ENCODE measurements at regions not wholly inside any gene's neighbourhood (a gene's known extent, or its start where the extent isn't known, plus 50 kb on each side); places are given as distances from the start of the nearest gene placed in this dataset.
"Not testable (repeated sequence)": the region's sequence is repeated elsewhere in the genome, so short reads cannot be mapped to it uniquely, and the experiment has no call there.

- H3K36me3 Mint-ChIP-seq, H3K27me3 Mint-ChIP-seq, H3K4me3 Mint-ChIP-seq, H3K27ac Mint-ChIP-seq, POLR2A ChIA-PET, DNase-seq, H3K4me1 Mint-ChIP-seq, ATAC-seq: not testable (repeated sequence)
- H3K9me3 Mint-ChIP-seq, result peaks cover 2 to 36% (median 14%) of the 10 kb centered on the region in 9 donors
Observed at GRCh38 chr5:125458949-125459348, 712.5 kb upstream of the ZNF608 start.

- H3K36me3 Mint-ChIP-seq, result no peaks in the 10 kb centered on the region
- POLR2A ChIA-PET, result no interaction called here
Observed at GRCh38 chr5:125461641-125462072, 715.2 kb upstream of the ZNF608 start.

DNA sequence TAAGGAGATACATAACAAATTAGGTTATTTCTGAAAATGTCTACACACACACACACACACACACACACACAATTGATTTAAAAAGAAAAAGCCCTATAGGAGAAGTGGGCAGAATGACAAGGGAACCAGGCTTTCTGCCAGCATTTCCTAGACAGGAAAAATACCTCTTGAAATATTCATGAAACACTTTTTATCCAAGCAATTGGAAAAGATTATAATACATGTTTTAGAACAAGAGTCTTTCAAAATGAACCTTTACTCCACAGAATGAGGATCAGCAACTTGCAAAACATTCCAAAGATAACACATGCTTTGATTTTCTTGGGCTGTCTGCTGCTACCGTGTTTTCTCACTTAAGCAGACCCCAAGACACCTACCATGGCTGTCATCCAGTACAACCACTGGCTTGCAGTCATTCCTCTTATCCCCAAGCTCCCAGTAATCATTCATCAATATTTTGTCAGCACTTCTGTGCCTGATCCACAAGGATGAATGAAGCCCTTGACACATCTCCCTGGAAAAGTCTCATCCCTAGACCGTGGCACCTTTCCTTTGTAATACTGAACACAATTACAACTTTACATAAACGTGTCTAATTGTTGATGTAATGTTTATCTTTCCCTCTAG, 717.1 kb upstream of the ZNF608 start:
- H3K9me3 Mint-ChIP-seq, result peaks cover 0 to 31% (median 8%) of the 10 kb centered on the region in 9 donors
- POLR2A ChIA-PET, result no interaction called here
- H3K36me3 Mint-ChIP-seq, result no peaks in the 10 kb centered on the region
- no peak overlapping the region for H3K4me3 Mint-ChIP-seq
- no peaks in the 10 kb centered on the region for H3K4me1 Mint-ChIP-seq
- H3K27ac Mint-ChIP-seq, result no peak overlapping the region
- ATAC-seq, result no peak
- no peak for DNase-seq
- no peaks in the 10 kb centered on the region for H3K27me3 Mint-ChIP-seq

More at GRCh38 chr5:125461641-125462072, 715.2 kb upstream of the ZNF608 start:
- no peak overlapping the region for H3K27ac Mint-ChIP-seq
- H3K4me1 Mint-ChIP-seq, result no peaks in the 10 kb centered on the region
- H3K9me3 Mint-ChIP-seq, result peaks cover 0 to 31% (median 7%) of the 10 kb centered on the region in 9 donors
- ATAC-seq, result no peak
- H3K27me3 Mint-ChIP-seq, result no peaks in the 10 kb centered on the region
- H3K4me3 Mint-ChIP-seq, result no peak overlapping the region
- DNase-seq, result no peak

DNA sequence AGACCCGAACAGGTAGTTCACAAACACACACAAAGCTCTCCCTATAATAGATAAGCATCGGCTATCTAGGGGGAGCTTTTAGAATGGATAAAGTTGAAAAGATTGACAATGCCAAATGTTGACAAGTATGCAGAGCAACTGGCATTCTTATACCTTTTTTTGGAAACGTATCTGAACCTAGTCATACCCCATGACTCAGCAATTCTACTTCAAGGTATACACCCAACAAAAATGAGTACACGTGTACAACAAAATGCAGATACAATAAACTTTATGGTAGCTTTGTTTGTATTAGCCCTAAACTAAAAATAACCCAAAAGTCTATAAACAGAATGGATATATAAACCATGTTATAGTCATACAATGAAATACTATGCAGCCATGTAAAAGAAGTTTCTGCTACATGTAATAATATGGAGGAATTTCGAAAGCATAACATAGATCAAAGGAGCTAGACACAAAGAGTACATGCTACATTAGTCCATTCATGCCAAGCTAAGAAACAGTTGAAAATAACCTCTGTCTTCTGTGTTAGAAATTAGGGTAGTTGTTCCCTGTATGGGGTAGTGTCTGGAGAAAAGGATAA, 718.5 kb upstream of the ZNF608 start:
- DNase-seq (no peak), ATAC-seq (no peak)
- no peaks in the 10 kb centered on the region for H3K27me3 Mint-ChIP-seq
- H3K4me1 Mint-ChIP-seq, result no peaks in the 10 kb centered on the region
- H3K27ac Mint-ChIP-seq, result no peak overlapping the region
- no peaks in the 10 kb centered on the region for H3K36me3 Mint-ChIP-seq
- H3K9me3 Mint-ChIP-seq, result peaks cover 0 to 29% (median 2%) of the 10 kb centered on the region in 9 donors
- POLR2A ChIA-PET, result no interaction called here
- H3K4me3 Mint-ChIP-seq, result no peak overlapping the region

DNA sequence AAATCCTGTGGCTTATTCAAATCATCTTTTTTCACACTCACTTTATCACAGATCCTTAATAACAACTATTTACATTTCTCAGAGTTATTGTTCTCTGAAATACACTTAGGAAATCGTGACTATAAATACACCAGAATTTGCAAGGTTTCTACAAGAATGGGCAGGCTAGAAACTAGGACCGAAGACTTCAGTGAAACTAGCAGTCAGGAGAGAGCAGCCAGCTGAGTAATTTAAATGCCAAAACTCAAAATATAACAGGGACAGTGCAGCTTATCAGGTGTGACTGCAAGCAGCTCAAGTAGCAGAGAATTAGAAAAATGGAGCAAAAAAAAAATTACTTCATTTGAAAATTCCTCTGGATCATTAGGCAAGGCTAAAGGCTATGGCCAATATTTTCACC, 719.3 kb upstream of the ZNF608 start:
- ATAC-seq, result no peak
- Mint-ChIP-seq H3K4me1 (no peaks in the 10 kb centered on the region), H3K27me3 (no peaks in the 10 kb centered on the region), H3K9me3 (peaks cover 0 to 21% (median 2%) of the 10 kb centered on the region in 9 donors), H3K36me3 (no peaks in the 10 kb centered on the region), H3K27ac (no peak overlapping the region), H3K4me3 (no peak overlapping the region)
- POLR2A ChIA-PET, result no interaction called here
- no peak for DNase-seq

DNA sequence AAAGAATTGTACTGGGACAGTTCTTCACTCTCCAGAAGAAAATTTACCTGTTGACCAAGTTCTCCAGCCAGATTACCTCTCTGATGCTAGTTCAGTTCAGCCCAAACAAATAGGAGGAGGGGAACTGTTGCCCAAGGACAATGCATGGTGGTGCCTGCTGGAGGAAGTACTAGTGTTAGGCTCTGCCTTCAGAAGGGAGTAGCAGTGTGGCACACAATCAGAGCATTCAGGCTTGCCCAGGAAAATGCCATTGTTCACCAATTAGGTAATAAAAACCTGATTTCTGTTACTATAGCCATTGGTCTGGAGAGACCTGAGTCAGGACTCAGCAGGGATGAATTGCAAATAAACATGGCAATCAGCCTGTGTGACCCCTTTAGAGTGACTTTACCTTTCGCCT, 720.8 kb upstream of the ZNF608 start:
- DNase-seq (no peak), ATAC-seq (no peak)
- H3K36me3 Mint-ChIP-seq, result no peaks in the 10 kb centered on the region
- H3K4me3 Mint-ChIP-seq, result no peak overlapping the region
- H3K9me3 Mint-ChIP-seq, result peaks cover 0 to 28% (median 2%) of the 10 kb centered on the region in 9 donors
- no peaks in the 10 kb centered on the region for H3K27me3 Mint-ChIP-seq
- H3K4me1 Mint-ChIP-seq, result no peaks in the 10 kb centered on the region
- POLR2A ChIA-PET, result no interaction called here
- H3K27ac Mint-ChIP-seq, result no peak overlapping the region

DNA sequence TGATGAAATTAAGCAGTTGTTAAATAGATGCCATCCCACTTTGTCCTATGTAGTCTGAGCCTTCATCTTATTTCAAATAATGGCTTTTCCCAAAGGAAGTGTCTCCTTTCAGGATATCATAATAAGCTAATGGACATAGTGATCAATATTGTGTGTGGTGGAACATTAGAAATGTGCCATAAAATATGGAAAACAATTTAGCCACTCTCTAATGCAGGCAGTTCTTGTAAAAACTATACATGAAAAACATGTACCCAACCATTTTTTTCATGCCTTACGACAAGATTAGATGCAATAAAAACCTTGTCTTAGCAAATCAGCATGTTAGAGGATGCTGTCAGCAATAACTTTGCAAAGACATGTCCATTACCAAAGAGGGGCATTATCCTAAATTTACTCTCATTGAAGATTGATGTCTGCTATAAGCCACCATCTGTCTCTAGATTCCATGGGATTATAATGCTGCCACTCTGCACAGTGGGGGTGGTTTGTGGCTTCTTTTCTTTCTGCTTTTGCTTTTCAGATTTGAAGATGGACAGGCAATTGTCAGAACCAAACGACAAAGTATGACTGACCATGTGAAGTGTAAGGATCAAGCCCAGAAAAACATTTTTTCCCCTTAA, 724.0 kb upstream of the ZNF608 start:
- POLR2A ChIA-PET, result no interaction called here
- H3K36me3 Mint-ChIP-seq, result no peaks in the 10 kb centered on the region

GRCh38 chr5:125476901-125477585, 730.6 kb upstream of the ZNF608 start:
- no peak for DNase-seq
- POLR2A ChIA-PET, result no interaction called here
- H3K27ac Mint-ChIP-seq, result no peak overlapping the region
- no peaks in the 10 kb centered on the region for H3K4me1 Mint-ChIP-seq
- H3K27me3 Mint-ChIP-seq, result no peaks in the 10 kb centered on the region
- H3K9me3 Mint-ChIP-seq, result peaks cover 0 to 9% (median 0%) of the 10 kb centered on the region in 9 donors
- ATAC-seq, result no peak
- no peaks in the 10 kb centered on the region for H3K36me3 Mint-ChIP-seq
- no peak overlapping the region for H3K4me3 Mint-ChIP-seq

More for the DNA sequence above, 724.0 kb upstream of the ZNF608 start:
- Mint-ChIP-seq H3K4me1 (no peaks in the 10 kb centered on the region), H3K4me3 (no peak overlapping the region), H3K27ac (no peak overlapping the region), H3K27me3 (no peaks in the 10 kb centered on the region), H3K9me3 (peaks cover 0 to 13% (median 2%) of the 10 kb centered on the region in 9 donors)
- no peak for DNase-seq
- ATAC-seq, result no peak

DNA sequence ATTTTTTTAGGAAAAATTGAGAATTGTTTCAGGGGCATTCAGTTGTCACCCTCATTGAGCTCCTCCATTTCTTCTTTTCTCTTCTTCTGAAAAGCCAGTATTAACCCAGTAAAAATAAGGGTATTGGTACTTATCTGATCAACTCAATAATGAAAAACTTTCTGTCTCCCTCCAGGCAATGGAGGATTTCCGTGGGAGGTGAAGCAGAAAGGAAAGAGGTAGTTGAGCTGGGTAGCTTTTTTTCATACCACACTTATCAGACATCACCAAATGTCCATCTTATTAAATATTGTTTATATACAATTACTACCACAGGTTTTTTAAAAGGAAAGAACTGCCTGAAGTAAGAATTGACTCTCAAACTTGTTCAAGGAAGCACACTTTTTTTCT, 731.1 kb upstream of the ZNF608 start:
- DNase-seq, result no peak
- ATAC-seq, result no peak
- Mint-ChIP-seq H3K9me3 (peaks cover 0 to 9% (median 0%) of the 10 kb centered on the region in 9 donors), H3K27ac (no peak overlapping the region), H3K4me1 (no peaks in the 10 kb centered on the region), H3K4me3 (no peak overlapping the region), H3K36me3 (no peaks in the 10 kb centered on the region), H3K27me3 (no peaks in the 10 kb centered on the region)
- POLR2A ChIA-PET, result no interaction called here

- POLR2A ChIA-PET, result interaction anchor here (0.7 kb wide), 1 partner anchor 712 kb away, joined by 4 read pairs; no protein-coding TSS in a partner anchor
- no peak for ATAC-seq
- Mint-ChIP-seq H3K36me3 (no peaks in the 10 kb centered on the region), H3K4me3 (no peak overlapping the region), H3K27me3 (no peaks in the 10 kb centered on the region), H3K4me1 (no peaks in the 10 kb centered on the region), H3K9me3 (peaks cover 0 to 11% (median 0%) of the 10 kb centered on the region in 9 donors), H3K27ac (no peak overlapping the region)
- no peak for DNase-seq
Observed at GRCh38 chr5:125478599-125478998, 732.2 kb upstream of the ZNF608 start.

DNA sequence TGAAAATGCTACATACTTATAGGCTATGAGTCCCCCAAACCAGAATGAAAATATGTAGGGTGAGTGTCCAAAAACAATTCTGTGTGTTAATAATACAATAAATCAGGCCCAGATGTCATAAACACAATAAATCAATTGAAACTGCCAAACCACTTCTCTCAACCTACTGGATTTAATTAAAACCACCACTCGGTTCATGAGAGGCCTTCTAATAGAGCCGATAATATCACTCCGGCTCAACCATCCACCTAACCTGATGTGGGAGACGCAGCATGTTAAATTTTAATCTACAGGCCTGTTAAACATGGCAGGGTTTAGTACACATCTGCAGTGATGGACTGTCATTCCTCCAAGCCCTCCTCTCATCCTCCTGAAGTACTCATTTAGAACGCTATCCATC, 734.5 kb upstream of the ZNF608 start:
- Mint-ChIP-seq H3K9me3 (peaks cover 0 to 11% (median 0%) of the 10 kb centered on the region in 9 donors), H3K36me3 (no peaks in the 10 kb centered on the region), H3K27me3 (no peaks in the 10 kb centered on the region), H3K4me1 (peaks cover 0 to 7% (median 0%) of the 10 kb centered on the region in 4 donors), H3K4me3 (no peak overlapping the region), H3K27ac (no peak overlapping the region)
- no peak for ATAC-seq
- no peak for DNase-seq
- POLR2A ChIA-PET, result no interaction called here

DNA sequence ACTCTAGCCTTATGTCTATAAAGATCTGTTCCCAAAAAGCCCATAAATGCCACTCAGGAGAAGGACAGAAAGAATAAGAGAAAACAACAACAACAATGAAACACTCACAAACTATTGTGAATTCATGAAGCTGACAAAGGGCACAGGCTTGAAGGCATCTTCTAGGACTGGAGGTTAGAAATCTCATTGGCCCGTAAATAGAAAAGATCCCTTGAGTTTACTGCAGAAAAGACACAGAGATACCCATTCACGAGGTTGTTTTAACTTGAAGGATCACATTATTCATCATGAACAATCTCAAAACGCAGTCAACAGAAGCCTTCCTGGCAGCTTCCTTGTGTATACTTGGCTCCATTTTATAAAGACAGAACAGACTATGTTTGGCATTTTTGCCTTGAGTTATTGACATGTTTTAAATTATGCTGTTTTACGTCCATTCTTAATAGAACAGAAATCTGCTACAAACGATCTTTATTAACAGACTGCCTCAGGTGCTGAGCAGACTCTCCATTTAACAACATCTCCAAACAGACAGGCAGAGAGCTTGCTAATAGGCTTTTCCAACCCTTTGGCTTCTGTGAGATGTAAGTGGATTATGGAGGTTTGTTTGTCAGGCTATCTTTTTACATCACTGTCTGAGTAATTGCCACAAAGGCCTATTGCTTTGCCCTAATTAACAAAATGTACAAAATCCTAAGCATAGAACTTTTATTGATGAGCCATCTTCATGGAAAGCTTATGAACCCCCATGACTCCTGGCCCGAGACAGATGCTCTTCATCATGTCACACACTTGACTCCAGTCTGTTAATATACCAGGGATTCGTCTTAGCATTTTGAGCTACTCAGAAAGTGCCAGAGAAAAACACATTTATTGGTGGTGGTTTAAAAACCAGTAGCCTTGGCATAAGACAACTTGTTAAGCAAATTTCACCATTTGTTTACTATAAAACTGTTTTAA, 735.3 kb upstream of the ZNF608 start:
- H3K9me3 Mint-ChIP-seq, result peaks cover 0 to 11% (median 3%) of the 10 kb centered on the region in 9 donors
- ATAC-seq (no peak), DNase-seq (no peak)
- H3K4me3 Mint-ChIP-seq, result no peak overlapping the region
- H3K4me1 Mint-ChIP-seq, result peaks cover 0 to 7% (median 0%) of the 10 kb centered on the region in 4 donors
- H3K27me3 Mint-ChIP-seq, result no peaks in the 10 kb centered on the region
- H3K27ac Mint-ChIP-seq, result no peak overlapping the region
- POLR2A ChIA-PET, result no interaction called here
- no peaks in the 10 kb centered on the region for H3K36me3 Mint-ChIP-seq
